ENCODE measurements at regions not wholly inside any gene's neighbourhood (a gene's known extent, or its start where the extent isn't known, plus 50 kb on each side); places are given as distances from the start of the nearest gene placed in this dataset.

- TF ChIP-seq POLR2A (IDR thresholded peaks at IDR 0.05): no peak
- TF ChIP-seq, protein P1, sequence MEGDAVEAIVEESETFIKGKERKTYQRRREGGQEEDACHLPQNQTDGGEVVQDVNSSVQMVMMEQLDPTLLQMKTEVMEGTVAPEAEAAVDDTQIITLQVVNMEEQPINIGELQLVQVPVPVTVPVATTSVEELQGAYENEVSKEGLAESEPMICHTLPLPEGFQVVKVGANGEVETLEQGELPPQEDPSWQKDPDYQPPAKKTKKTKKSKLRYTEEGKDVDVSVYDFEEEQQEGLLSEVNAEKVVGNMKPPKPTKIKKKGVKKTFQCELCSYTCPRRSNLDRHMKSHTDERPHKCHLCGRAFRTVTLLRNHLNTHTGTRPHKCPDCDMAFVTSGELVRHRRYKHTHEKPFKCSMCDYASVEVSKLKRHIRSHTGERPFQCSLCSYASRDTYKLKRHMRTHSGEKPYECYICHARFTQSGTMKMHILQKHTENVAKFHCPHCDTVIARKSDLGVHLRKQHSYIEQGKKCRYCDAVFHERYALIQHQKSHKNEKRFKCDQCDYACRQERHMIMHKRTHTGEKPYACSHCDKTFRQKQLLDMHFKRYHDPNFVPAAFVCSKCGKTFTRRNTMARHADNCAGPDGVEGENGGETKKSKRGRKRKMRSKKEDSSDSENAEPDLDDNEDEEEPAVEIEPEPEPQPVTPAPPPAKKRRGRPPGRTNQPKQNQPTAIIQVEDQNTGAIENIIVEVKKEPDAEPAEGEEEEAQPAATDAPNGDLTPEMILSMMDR (IDR thresholded peaks at IDR 0.05): no peak
- DNase-seq (ENCODE audit: low spot score in 2 of 2): no peak
- intact Hi-C loops (cut with DNase I; ENCODE audit: low total_unique reads): no loop called here
- WGBS, 2 donors: 71 to 81% methylated on average over 2 of the region's 2 CpGs
- no peak overlapping the region for H3K4me3 ChIP-seq (ENCODE audit: low read depth, poor library complexity, severe bottlenecking)
Observed at GRCh38 chr15:96771035-96771434, 440.5 kb downstream of the NR2F2 start.

DNA sequence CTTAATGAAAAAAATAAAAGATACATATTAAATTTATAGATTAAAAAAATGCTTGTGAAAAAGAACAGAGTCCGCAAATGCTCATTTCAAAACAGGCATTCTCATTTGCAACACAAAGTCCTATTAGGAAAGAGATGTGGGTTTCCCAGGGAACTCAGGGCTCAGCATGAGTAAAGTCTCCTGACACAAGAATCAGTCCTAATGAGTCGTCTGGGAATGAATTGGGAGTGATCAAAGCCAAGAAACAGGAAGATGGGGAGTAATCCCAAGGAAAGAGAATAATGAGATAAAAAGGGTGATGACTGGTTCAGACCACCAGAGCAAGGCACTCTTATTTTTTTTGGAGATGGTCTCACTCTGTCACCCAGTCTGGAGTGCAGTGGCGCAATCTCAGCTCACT lies 443.7 kb downstream of the NR2F2 start:
- WGBS, 2 donors: 52 to 66% methylated on average over 3 of the region's 3 CpGs
- no peak for DNase-seq (ENCODE audit: low spot score in 2 of 2)
- intact Hi-C loops (cut with DNase I; ENCODE audit: low total_unique reads): no loop called here
- no peak for TF ChIP-seq POLR2A (IDR thresholded peaks at IDR 0.05)
- TF ChIP-seq, protein P1 (IDR thresholded peaks at IDR 0.05): no peak
- H3K4me3 ChIP-seq (ENCODE audit: low read depth, poor library complexity, severe bottlenecking): no peak overlapping the region

GRCh38 chr15:96783746-96784145 lies 453.2 kb downstream of the NR2F2 start:
- TF ChIP-seq, protein P1 (IDR thresholded peaks at IDR 0.05): no peak
- no peak for TF ChIP-seq POLR2A (IDR thresholded peaks at IDR 0.05)
- H3K4me3 ChIP-seq (ENCODE audit: low read depth, poor library complexity, severe bottlenecking): no peak overlapping the region
- no peak for DNase-seq (ENCODE audit: low spot score in 2 of 2)
- 82 to 90% methylated on average over 3 of the region's 3 CpGs for WGBS, 2 donors
- intact Hi-C loops (cut with DNase I; ENCODE audit: low total_unique reads): no loop called here

- 39 to 40% methylated on average over 2 of the region's 2 CpGs for WGBS, 2 donors
- no peak overlapping the region for H3K4me3 ChIP-seq (ENCODE audit: low read depth, poor library complexity, severe bottlenecking)
- DNase-seq (ENCODE audit: low spot score in 2 of 2): no peak
- intact Hi-C loops (cut with DNase I; ENCODE audit: low total_unique reads): no loop called here
- no peak for TF ChIP-seq POLR2A (IDR thresholded peaks at IDR 0.05)
- TF ChIP-seq, protein P1 (IDR thresholded peaks at IDR 0.05): no peak
Observed at GRCh38 chr15:96790004-96790403, 459.5 kb downstream of the NR2F2 start.

GRCh38 chr15:96792216-96792615 lies 461.7 kb downstream of the NR2F2 start:
- H3K4me3 ChIP-seq (ENCODE audit: low read depth, poor library complexity, severe bottlenecking): no peak overlapping the region
- no peak for DNase-seq (ENCODE audit: low spot score in 2 of 2)
- TF ChIP-seq POLR2A (IDR thresholded peaks at IDR 0.05): no peak
- TF ChIP-seq, protein P1 (IDR thresholded peaks at IDR 0.05): no peak
- 63 to 67% methylated on average over 3 of the region's 3 CpGs for WGBS, 2 donors
- intact Hi-C loops (cut with DNase I; ENCODE audit: low total_unique reads): no loop called here

DNA sequence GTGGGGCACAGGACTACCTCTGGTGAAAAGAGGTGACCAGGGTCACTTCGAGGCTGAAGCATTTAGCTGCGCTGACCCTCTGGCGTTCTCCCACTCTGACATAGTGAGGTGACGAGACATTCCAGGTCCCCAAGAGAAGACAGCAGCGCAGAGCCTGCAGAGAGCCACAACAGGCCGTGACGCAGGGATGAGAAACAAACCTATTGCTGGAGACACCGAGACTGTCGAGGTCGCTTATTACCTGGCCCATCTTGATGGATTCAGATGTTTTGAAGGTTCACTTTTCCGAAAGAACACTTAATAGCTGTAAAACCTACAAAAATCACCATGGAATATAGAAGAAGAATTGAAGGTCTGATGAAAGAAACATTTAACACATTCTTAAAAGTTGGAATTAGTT lies 466.3 kb downstream of the NR2F2 start:
- no peak overlapping the region for H3K4me3 ChIP-seq (ENCODE audit: low read depth, poor library complexity, severe bottlenecking)
- no peak for TF ChIP-seq POLR2A (IDR thresholded peaks at IDR 0.05)
- TF ChIP-seq, protein P1 (IDR thresholded peaks at IDR 0.05): no peak
- DNase-seq (ENCODE audit: low spot score in 2 of 2): no peak
- WGBS, 2 donors: 86 to 93% methylated on average over 11 of the region's 11 CpGs
- intact Hi-C loops (cut with DNase I; ENCODE audit: low total_unique reads): no loop called here
